BJ (cell line): ENCODE measurements at regions not wholly inside any gene's neighbourhood (a gene's known extent, or its start where the extent isn't known, plus 50 kb on each side); places are given as distances from the start of the nearest gene placed in this dataset.
"Not testable (repeated sequence)": the region's sequence is repeated elsewhere in the genome, so short reads cannot be mapped to it uniquely, and the experiment has no call there.

Experiments
- CTCF ChIA-PET: fragments of 350-600 bp; formaldehyde crosslinking; extraction: SDS; loops from one replicate; lab custom pipeline; 2021; ENCODE audit warnings: antibody characterized with exemption, inconsistent platforms; lab: Yijun Ruan, JAX
- POLR2A ChIA-PET: fragments of 300-600 bp; sonication (Branson Sonifier 250); formaldehyde crosslinking; extraction: SDS; loops from one replicate; lab custom pipeline; 2021; ENCODE audit warnings: antibody characterized with exemption; lab: Charles Lee
- DNase-seq: peaks from one replicate; pipeline ENCODE4 v3.0.0-alpha.2; 2011; ENCODE audit warnings: low read depth
- H3K27me3 ChIP-seq: 2 replicates; pipeline ENCODE4 v1.6.0; 2011; ENCODE audit warnings: low read length; ENCODE audit not compliant: control insufficient read depth, insufficient read depth
- H3K36me3 ChIP-seq: 2 replicates; pipeline ENCODE4 v1.5.1; 2011; ENCODE audit warnings: low read length; ENCODE audit not compliant: control insufficient read depth, insufficient read depth
- H3K4me3 ChIP-seq: 2 replicates; pipeline ENCODE4 v1.5.1; 2011; ENCODE audit warnings: low read depth, mild to moderate bottlenecking, control low read depth, low read length
- CTCF ChIP-seq: IDR thresholded peaks from 2 replicates; pipeline ENCODE4 v1.5.1; 2011; ENCODE audit warnings: low read depth, mild to moderate bottlenecking, control low read depth, inconsistent platforms, low read length, moderate library complexity; ENCODE audit not compliant: insufficient read depth

- DNase-seq = no peak
- no peaks in the 10 kb centered on the region; the same call in 1 of the 2 replicates for H3K27me3 ChIP-seq
- H3K36me3 ChIP-seq = no peaks in the 10 kb centered on the region
- ChIA-PET CTCF (interaction anchor here (0.6 kb wide), 1 partner anchor 17 kb away, joined by 4 read pairs; no protein-coding TSS in a partner anchor), POLR2A (no interaction called here)
- no peak for TF ChIP-seq CTCF
- H3K4me3 ChIP-seq = no peak overlapping the region
Measured at GRCh38 chr7:82669141-82669540, 225.6 kb upstream of the CACNA2D1 start.

- Histone ChIP-seq H3K36me3 (no peaks in the 10 kb centered on the region), H3K4me3 (no peak overlapping the region), H3K27me3 (no peaks in the 10 kb centered on the region; the same call in 1 of the 2 replicates)
- TF ChIP-seq CTCF = no peak
- ChIA-PET CTCF (interaction anchor here (0.6 kb wide), 1 partner anchor 460 kb away, joined by 3 read pairs; no protein-coding TSS in a partner anchor), POLR2A (no interaction called here)
- DNase-seq = no peak
Measured at GRCh38 chr7:82668676-82669075, 225.1 kb upstream of the CACNA2D1 start.

- no peak for TF ChIP-seq CTCF
- Histone ChIP-seq H3K36me3 (no peaks in the 10 kb centered on the region), H3K27me3 (no peaks in the 10 kb centered on the region; the same call in 1 of the 2 replicates), H3K4me3 (no peak overlapping the region)
- CTCF ChIA-PET = interaction anchor here (0.7 to 0.8 kb wide), 2 partner anchors 61 to 93 kb away, joined by 3 read pairs; no protein-coding TSS in a partner anchor
- no peak for DNase-seq
- POLR2A ChIA-PET = no interaction called here
Measured at GRCh38 chr7:82665966-82666507, 222.5 kb upstream of the CACNA2D1 start.

- DNase-seq = no peak
- ChIA-PET POLR2A (no interaction called here), CTCF (interaction anchor here (0.9 kb wide), 1 partner anchor 8 kb away, joined by 3 read pairs; no protein-coding TSS in a partner anchor)
- no peak overlapping the region for H3K4me3 ChIP-seq
- no peak for TF ChIP-seq CTCF
- no peaks in the 10 kb centered on the region for H3K36me3 ChIP-seq
- H3K27me3 ChIP-seq = no peaks in the 10 kb centered on the region
Measured at GRCh38 chr7:82655965-82656364, 212.4 kb upstream of the CACNA2D1 start.

- H3K4me3 ChIP-seq, H3K36me3 ChIP-seq, DNase-seq, H3K27me3 ChIP-seq, POLR2A ChIA-PET, CTCF ChIA-PET: not testable (repeated sequence)
Measured at GRCh38 chr7:82650095-82650494, 206.5 kb upstream of the CACNA2D1 start.
